Posterior cingulate gyrus (tissue), 11 donors: ENCODE measurements at regions not wholly inside any gene's neighbourhood (a gene's known extent, or its start where the extent isn't known, plus 50 kb on each side); places are given as distances from the start of the nearest gene placed in this dataset.
"Not testable (repeated sequence)": the region's sequence is repeated elsewhere in the genome, so short reads cannot be mapped to it uniquely, and the experiment has no call there.

ENCODE experiments used
- DNase-seq, 10 donors: peaks; one replicate each; pipeline versions ENCODE4 v3.0.0 to v3.0.0-alpha.2; 2020 to 2021; ENCODE audit warnings: mixed read lengths in 3 of 10
- intact Hi-C: fragments of 100-400 bp; cut with DNase I; formaldehyde crosslinking; loops from one replicate; pipeline ENCODE4 v1.15.1; 2023

- no peak for DNase-seq
- intact Hi-C loops = no loop called here
These were observed 141.1 kb upstream of the RUNX1 start for GRCh38 chr21:35190201-35190701.

GRCh38 chr21:35189077-35189863 lies 140.2 kb upstream of the RUNX1 start:
- intact Hi-C loops = no loop called here
- DNase-seq = no peak

- intact Hi-C loops, DNase-seq: not testable (repeated sequence)
These were observed 134.3 kb upstream of the RUNX1 start for GRCh38 chr21:35183389-35183788.

GRCh38 chr21:35179990-35180540 lies 131.0 kb upstream of the RUNX1 start:
- no peak for DNase-seq
- intact Hi-C loops = no loop called here

GRCh38 chr21:35178827-35179226 lies 129.7 kb upstream of the RUNX1 start:
- no peak for DNase-seq
- intact Hi-C loops = no loop called here

- intact Hi-C loops = no loop called here
- DNase-seq = no peak
These were observed 129.0 kb upstream of the RUNX1 start for GRCh38 chr21:35178098-35178497.

GRCh38 chr21:35172231-35172630 lies 123.1 kb upstream of the RUNX1 start:
- no peak for DNase-seq
- intact Hi-C loops = no loop called here

GRCh38 chr21:35171385-35171784 lies 122.3 kb upstream of the RUNX1 start:
- no peak for DNase-seq
- intact Hi-C loops = no loop called here

GRCh38 chr21:35170818-35171217 lies 121.7 kb upstream of the RUNX1 start:
- DNase-seq = no peak
- intact Hi-C loops = no loop called here

GRCh38 chr21:35170244-35170643 lies 121.1 kb upstream of the RUNX1 start:
- intact Hi-C loops = no loop called here

GRCh38 chr21:35169574-35169973 lies 120.5 kb upstream of the RUNX1 start:
- intact Hi-C loops = no loop called here
- no peak for DNase-seq

More at GRCh38 chr21:35170244-35170643, 121.1 kb upstream of the RUNX1 start:
- no peak for DNase-seq

GRCh38 chr21:35168735-35169134 lies 119.6 kb upstream of the RUNX1 start:
- intact Hi-C loops = no loop called here
- no peak for DNase-seq

- no peak for DNase-seq
- intact Hi-C loops = no loop called here
These were observed 115.9 kb upstream of the RUNX1 start for GRCh38 chr21:35164971-35165483.

- DNase-seq = no peak
- intact Hi-C loops = no loop called here
These were observed 115.3 kb upstream of the RUNX1 start for GRCh38 chr21:35164380-35164779.

- intact Hi-C loops = no loop called here
- no peak for DNase-seq
These were observed 114.3 kb upstream of the RUNX1 start for GRCh38 chr21:35163411-35163810.

- no peak for DNase-seq
- intact Hi-C loops = no loop called here
These were observed 113.7 kb upstream of the RUNX1 start for GRCh38 chr21:35162831-35163230.

GRCh38 chr21:35159881-35160280 lies 110.8 kb upstream of the RUNX1 start:
- intact Hi-C loops = loop anchor here (10.0 kb wide), 1 partner anchor 55 kb away; no protein-coding TSS in a partner anchor
- no peak for DNase-seq

GRCh38 chr21:35157374-35157773 lies 108.3 kb upstream of the RUNX1 start:
- not testable (repeated sequence) for DNase-seq
- intact Hi-C loops = loop anchor here (10.0 kb wide), 1 partner anchor 57 kb away; no protein-coding TSS in a partner anchor

GRCh38 chr21:35156293-35157278 lies 107.5 kb upstream of the RUNX1 start:
- DNase-seq = no peak
- intact Hi-C loops = loop anchor here (10.0 kb wide), 1 partner anchor 58 kb away; no protein-coding TSS in a partner anchor

GRCh38 chr21:35154788-35155187 lies 105.7 kb upstream of the RUNX1 start:
- intact Hi-C loops = loop anchor here (10.0 kb wide), 1 partner anchor 60 kb away; no protein-coding TSS in a partner anchor
- no peak for DNase-seq
